ENCODE measurements at regions not wholly inside any gene's neighbourhood (a gene's known extent, or its start where the extent isn't known, plus 50 kb on each side); places are given as distances from the start of the nearest gene placed in this dataset.
"Not testable (repeated sequence)": the region's sequence is repeated elsewhere in the genome, so short reads cannot be mapped to it uniquely, and the experiment has no call there.

DNA sequence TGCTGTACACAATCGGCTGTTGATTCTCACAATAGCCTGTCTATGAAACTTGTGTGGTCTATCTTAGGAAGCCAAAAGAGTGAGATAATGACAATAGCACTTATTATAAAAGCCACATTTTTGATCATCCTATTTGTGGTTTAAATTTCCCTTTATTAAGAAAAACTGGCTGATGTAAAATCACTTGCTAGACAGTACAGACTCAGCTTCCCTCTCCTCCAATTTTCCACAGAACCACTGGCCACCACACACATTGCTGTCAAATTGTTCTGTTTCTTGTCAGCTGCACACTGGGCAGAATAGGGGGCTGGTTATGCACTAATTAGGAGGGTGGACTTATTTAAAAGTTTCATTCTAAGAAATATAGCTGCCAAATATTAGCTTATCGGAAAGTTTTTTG, 425.9 kb downstream of the EPHA3 start:
- DNase-seq (ENCODE audit: low spot score): no peak

DNA sequence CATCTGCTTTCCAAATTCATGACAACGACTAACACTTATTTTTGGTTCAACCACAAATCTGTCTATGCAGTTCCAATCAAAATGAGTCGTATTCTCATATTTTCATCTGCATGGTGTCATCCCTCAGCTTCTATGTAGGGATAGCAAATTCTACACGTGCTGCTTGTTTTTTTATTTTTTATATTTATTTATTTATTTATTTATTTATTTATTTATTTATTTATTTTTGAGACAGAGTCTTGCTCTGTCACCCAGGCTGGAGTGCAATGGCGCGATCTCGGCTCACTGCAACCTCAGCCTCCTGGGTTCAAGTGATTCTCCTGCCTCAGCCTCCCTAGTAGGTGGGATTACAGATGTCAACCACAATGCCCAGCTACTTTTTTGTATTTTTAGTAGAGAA, 447.2 kb downstream of the EPHA3 start:
- not testable (repeated sequence) for DNase-seq (ENCODE audit: low spot score)

DNA sequence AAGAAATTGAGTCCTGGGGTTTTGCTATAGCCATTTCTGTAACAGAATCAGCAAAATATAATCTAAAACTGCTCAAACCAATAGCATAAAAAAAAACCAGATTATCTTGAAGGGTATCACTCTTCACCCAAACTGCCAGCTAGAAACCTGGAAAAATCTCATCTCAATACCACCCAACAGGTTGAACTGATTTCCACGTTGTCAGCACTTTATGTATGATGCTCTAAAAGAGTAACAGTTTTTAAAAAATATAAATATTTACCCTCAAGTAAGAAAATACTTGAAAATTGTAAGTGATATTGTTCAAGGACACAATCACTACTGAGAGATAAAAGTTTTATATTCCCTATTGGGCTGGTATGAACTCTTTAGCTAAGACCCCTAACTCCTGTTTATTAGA, 451.3 kb downstream of the EPHA3 start:
- DNase-seq (ENCODE audit: low spot score): no peak

DNA sequence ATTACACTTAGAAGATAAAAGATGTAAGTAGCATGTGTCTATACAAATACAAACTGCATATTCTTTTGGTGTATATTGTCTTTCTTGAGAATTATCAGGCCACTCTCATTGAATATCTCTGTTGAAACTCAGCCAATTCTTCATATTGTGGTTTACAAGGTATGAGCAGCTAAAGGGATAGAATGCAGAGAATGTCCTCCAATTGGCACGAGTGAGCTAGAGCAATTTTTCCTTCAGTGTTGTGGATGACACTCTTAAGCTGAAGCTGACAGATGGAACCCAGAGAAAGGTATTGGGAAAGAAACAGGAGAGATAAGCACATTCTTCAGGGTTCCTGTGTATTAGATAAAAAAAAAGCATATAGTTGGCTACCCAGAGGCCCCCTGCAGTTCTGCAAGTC, 453.1 kb downstream of the EPHA3 start:
- DNase-seq (ENCODE audit: low spot score): no peak

DNA sequence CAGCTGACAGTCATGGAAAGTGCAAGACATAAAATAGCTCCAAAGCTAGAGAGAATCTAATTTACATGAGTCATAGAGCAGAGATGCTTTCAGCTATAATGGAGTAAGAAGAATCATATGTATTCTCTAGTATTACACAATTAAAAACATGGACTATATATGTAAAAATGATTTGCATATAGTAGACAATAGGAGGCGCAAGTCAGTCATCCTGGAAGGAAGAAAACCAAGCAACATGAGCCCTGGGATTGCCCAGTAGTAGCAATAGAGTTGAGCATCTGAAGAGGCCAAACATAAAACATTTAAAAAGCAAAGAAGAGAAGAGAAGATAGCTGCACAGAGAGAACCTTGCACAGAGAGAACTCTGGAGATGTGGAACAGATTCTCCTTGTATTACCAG, 455.0 kb downstream of the EPHA3 start:
- DNase-seq (ENCODE audit: low spot score): no peak

DNA sequence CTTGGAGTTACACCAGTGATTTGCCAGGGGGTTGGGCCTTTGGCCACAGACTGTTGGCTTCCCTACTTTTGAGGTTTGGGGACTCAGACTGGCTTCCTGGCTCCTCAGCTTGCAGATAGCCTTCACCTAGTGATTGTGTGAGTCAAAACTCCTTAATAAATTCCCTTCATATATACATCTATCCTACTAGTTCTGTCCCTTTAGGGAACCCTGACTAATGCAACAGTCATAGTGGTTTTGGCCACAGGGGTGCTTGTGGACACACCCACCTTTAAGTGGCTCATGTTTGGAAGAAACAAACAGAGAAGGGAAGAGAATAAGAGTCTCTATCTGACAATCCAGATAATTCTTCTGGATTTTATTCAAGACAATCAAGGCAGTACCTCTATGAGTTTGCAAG, 457.7 kb downstream of the EPHA3 start:
- DNase-seq (ENCODE audit: low spot score): no peak

- DNase-seq (ENCODE audit: low spot score): no peak
These were observed 463.0 kb downstream of the EPHA3 start for GRCh38 chr3:89570465-89570864.

- no peak for DNase-seq (ENCODE audit: low spot score)
These were observed 463.9 kb downstream of the EPHA3 start for GRCh38 chr3:89571298-89571697.

DNA sequence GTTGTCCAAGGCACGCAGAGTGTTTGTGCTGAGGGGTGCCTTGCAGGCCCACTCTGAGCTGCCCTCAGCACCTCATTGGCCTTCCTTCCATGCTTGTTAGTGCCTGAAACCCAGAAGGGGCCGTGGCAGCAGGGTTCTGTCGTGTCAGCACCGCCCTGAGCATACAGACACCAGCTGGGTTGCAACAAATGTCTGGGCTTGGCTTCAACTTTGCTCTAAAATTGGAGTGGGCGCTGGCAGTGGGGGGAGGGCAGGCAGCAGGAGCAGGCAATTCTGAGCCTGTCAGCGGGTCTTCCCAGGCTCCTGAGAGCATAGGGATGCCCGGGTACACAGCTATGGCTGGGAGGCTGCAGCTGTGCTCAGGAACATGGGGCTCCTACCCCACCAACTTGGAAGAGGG, 464.3 kb downstream of the EPHA3 start:
- DNase-seq (ENCODE audit: low spot score): no peak

DNA sequence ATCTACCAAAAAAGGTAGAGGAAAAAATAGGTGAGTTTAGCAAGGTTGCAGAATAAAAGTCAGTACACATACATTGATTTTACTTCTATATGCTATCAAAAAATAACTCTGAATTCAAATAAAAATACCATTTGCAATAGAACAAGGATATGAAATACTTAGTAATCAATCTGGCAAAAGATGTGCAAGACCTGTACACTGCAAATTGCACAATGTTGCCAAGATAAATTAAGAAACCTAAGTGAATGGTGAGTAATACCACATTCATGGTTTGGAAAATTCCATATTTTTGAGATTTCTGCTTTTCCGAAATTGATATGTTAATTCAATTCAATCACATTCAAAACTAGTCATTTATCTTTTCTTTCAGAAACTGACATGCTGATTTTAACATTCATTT, 464.8 kb downstream of the EPHA3 start:
- no peak for DNase-seq (ENCODE audit: low spot score)

DNA sequence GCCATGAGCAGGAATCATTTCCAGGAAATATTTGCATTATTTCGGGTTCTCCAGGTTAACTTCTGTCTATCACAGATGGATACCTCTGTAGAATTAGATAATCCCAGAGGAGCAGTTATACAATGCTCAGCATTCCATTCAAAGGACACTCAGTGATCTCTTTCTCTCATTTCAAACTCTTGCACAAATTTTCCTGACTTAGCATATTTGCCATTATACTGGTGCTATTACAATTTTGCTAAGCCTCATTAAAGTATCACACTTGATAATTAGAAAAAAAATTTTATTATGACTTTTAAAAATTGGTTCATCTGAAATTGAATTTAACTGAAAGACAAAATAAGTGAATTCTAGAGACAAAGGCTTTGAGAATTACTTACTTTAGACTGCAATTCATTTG, 469.0 kb downstream of the EPHA3 start:
- no peak for DNase-seq (ENCODE audit: low spot score)

- no peak for DNase-seq (ENCODE audit: low spot score)
These were observed 470.5 kb downstream of the EPHA3 start for GRCh38 chr3:89577637-89578530.

- no peak for DNase-seq (ENCODE audit: low spot score)
These were observed 473.4 kb downstream of the EPHA3 start for GRCh38 chr3:89580859-89581258.

DNA sequence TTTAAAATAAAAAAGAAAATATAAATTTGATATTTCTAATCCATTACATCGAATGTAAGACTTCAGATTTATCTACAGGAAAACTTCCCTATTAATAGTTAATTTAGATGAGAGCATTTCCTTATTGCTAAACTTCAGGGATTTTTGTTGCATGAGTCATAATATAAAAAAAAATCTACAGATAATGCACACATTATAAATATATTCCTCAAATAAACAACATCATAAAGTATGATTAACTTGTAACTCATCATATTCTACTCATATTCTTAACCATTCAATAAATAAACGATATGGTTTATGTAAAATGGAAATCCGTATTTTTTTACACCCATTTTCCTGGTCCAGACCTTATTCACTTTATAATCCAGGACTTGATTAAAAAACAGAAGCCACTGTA, 477.0 kb downstream of the EPHA3 start:
- DNase-seq (ENCODE audit: low spot score): no peak

GRCh38 chr3:89586256-89586655, 478.8 kb downstream of the EPHA3 start:
- DNase-seq (ENCODE audit: low spot score): no peak

- DNase-seq (ENCODE audit: low spot score): no peak
These were observed 479.3 kb downstream of the EPHA3 start for GRCh38 chr3:89586676-89587075.

- DNase-seq (ENCODE audit: low spot score): no peak
These were observed 498.7 kb downstream of the EPHA3 start for GRCh38 chr3:89606151-89606550.

DNA sequence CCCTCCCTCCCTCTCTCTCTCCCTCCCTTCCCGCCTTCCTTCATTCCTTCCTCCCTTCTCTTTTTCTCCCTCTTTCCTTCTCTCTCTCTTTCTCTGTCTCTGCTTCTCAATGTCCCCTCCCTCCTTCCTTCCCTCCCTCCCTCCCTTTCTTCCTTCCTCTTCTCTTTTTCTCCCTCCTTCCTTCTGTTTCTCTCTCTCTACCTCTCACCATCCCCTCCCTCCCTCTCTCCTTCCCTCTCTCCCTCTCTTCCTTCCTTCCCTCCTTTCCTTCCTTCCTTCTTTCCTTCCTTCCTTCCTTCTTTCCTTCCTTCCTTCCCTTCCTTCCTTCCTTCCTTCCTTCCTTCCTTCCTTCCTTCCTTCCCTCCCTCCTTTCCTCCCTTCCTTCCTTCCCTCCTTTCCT, 504.6 kb downstream of the EPHA3 start:
- no peak for DNase-seq (ENCODE audit: low spot score)

- no peak for DNase-seq (ENCODE audit: low spot score)
These were observed 505.8 kb downstream of the EPHA3 start for GRCh38 chr3:89613241-89613640.

DNA sequence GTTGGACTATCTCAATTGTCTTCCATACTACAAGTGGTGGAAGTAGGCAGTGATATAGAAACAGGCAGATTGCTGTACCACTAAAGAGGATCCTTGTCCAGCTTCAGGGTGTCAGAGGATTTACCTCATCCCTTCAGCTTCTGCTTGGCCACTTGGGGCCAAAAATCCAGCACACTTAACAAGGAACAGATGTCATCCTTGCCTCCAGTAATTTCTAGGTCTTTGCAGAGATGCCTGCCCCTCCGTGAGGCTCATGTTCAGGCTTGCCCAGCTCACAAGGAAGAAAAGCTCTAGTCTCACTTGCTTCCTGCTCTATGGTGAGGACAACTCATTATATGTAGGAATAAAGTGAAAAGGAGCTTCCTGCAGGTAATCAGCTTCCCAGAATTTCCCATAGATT, 510.3 kb downstream of the EPHA3 start:
- DNase-seq (ENCODE audit: low spot score): no peak

- no peak for DNase-seq (ENCODE audit: low spot score)
These were observed 511.8 kb downstream of the EPHA3 start for GRCh38 chr3:89619263-89619662.

DNA sequence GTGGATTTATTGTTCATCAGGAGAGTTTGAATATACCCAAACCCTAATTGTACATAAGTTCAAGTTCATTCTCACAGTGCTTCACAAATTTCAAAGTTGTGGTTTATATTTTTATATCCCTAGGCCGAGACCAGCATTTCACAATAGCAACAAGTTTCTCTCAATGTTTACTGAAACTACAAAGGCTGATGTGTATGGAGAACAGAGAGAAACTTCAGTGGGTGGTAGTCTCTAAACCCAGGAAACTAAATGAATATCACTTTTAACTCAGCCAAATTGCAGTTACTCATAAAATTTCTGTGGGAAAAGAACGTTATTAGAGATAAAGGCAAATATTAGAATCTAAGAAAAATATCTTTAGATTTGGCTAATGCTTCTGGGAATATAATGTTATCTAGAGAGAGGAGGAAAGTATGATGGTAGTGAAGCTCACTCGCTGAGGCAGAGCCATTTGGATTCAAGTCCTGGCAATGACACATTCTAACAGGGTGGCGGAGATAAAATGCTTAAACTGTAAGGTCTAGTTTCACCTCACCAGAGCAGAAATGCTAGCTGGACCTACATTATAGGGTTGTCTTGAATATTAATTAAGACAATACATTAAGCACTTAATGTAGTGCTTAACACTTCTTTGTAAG, 514.8 kb downstream of the EPHA3 start:
- no peak for DNase-seq (ENCODE audit: low spot score)

GRCh38 chr3:89624494-89624893, 517.1 kb downstream of the EPHA3 start:
- no peak for DNase-seq (ENCODE audit: low spot score)

- no peak for DNase-seq (ENCODE audit: low spot score)
These were observed 518.5 kb downstream of the EPHA3 start for GRCh38 chr3:89625945-89626344.

Measured in cerebellar cortex (tissue), 1 donor.